ENCODE measurements at regions not wholly inside any gene's neighbourhood (a gene's known extent, or its start where the extent isn't known, plus 50 kb on each side); places are given as distances from the start of the nearest gene placed in this dataset.

- Mint-ChIP-seq H3K27ac (no peak overlapping the region), H3K4me3 (no peak overlapping the region), H3K4me1 (no peaks in the 10 kb centered on the region), H3K36me3 (no peaks in the 10 kb centered on the region), H3K27me3 (no peaks in the 10 kb centered on the region), H3K9me3 (peaks cover 0 to 4% (median 2%) of the 10 kb centered on the region in 7 donors)
- Histone ChIP-seq H3K9me3 (ENCODE audit: control insufficient read depth in 2 of 2, low read length in 2 of 2) (no peaks in the 10 kb centered on the region), H3K27me3 (ENCODE audit: control insufficient read depth, insufficient read depth, low read length) (no peaks in the 10 kb centered on the region), H3K4me1 (ENCODE audit: control insufficient read depth, insufficient read depth, low read length, poor library complexity, severe bottlenecking) (no peaks in the 10 kb centered on the region), H3K36me3 (ENCODE audit: control insufficient read depth, insufficient read depth, low read length) (no peaks in the 10 kb centered on the region), H3K4me3 (ENCODE audit: low read depth, low read length) (no peak overlapping the region), H3K27ac (ENCODE audit: insufficient read depth, low read length, poor library complexity, severe bottlenecking) (no peak overlapping the region)
- ATAC-seq (ENCODE audit: low read depth in 2 of 2) = no peak
- DNase-seq = no peak
These were observed 1407.6 kb upstream of the USP9Y start for GRCh38 chrY:11293392-11293791.

- DNase-seq = peak in 1 of 3 donors; percentile 4
- no peak overlapping the region for H3K27ac Mint-ChIP-seq
- H3K4me3 ChIP-seq (ENCODE audit: low read depth, low read length) = no peak overlapping the region
These were observed 1366.9 kb upstream of the USP9Y start for GRCh38 chrY:11334151-11334550.

More at GRCh38 chrY:11334151-11334550, 1366.9 kb upstream of the USP9Y start:
- Histone ChIP-seq H3K9me3 (ENCODE audit: control insufficient read depth in 2 of 2, low read length in 2 of 2) (no peaks in the 10 kb centered on the region), H3K27ac (ENCODE audit: insufficient read depth, low read length, poor library complexity, severe bottlenecking) (no peak overlapping the region), H3K27me3 (ENCODE audit: control insufficient read depth, insufficient read depth, low read length) (no peaks in the 10 kb centered on the region), H3K36me3 (ENCODE audit: control insufficient read depth, insufficient read depth, low read length) (no peaks in the 10 kb centered on the region), H3K4me1 (ENCODE audit: control insufficient read depth, insufficient read depth, low read length, poor library complexity, severe bottlenecking) (no peaks in the 10 kb centered on the region)
- Mint-ChIP-seq H3K4me1 (no peaks in the 10 kb centered on the region), H3K9me3 (peaks cover 0 to 2% (median 0%) of the 10 kb centered on the region in 7 donors), H3K4me3 (no peak overlapping the region), H3K36me3 (no peaks in the 10 kb centered on the region), H3K27me3 (no peaks in the 10 kb centered on the region)
- ATAC-seq (ENCODE audit: low read depth in 2 of 2) = no peak

Data from CD4-positive, CD25-positive, alpha-beta regulatory T cell (primary cell).